PFSK-1 (cell line): ENCODE measurements at regions not wholly inside any gene's neighbourhood (a gene's known extent, or its start where the extent isn't known, plus 50 kb on each side); places are given as distances from the start of the nearest gene placed in this dataset.

Experiments
- FOXP2 ChIP-seq: optimal IDR thresholded peaks from 2 replicates; pipeline ENCODE3; 2011; ENCODE audit warnings: borderline replicate concordance, control low read depth, inconsistent platforms; ENCODE audit not compliant: insufficient read depth; ENCODE audit errors: extremely low read length, extremely low read depth
- POLR2AphosphoS5 ChIP-seq: IDR thresholded peaks from 2 replicates; pipeline ENCODE4 v1.6.1; 2012; ENCODE audit warnings: low read depth, mild to moderate bottlenecking, control low read depth, low read length, moderate library complexity
- REST ChIP-seq, 2 experiments: IDR thresholded peaks; 2 replicates each; pipeline versions ENCODE4 v1.6.1 to v1.8.0; 2011 to 2012; ENCODE audit warnings: low read depth in 2 of 2, low read length in 2 of 2, control low read depth in 1 of 2, inconsistent platforms in 1 of 2, mild to moderate bottlenecking in 1 of 2, moderate library complexity in 1 of 2; ENCODE audit not compliant: insufficient read depth in 1 of 2
- SIN3A ChIP-seq: IDR thresholded peaks from 2 replicates; pipeline ENCODE4 v1.6.1; 2012; ENCODE audit warnings: mild to moderate bottlenecking, low read length, moderate library complexity, borderline replicate concordance; ENCODE audit not compliant: insufficient read depth
- TAF1 ChIP-seq: IDR thresholded peaks from 2 replicates; pipeline ENCODE4 v1.6.1; 2012; ENCODE audit warnings: low read length, control low read depth, borderline replicate concordance; ENCODE audit not compliant: insufficient read depth

GRCh38 chr3:135755330-135756105 is 210.0 kb upstream of the PPP2R3A start:
- TF ChIP-seq SIN3A, result no peak

- TF ChIP-seq FOXP2, result no peak
These were observed 209.3 kb upstream of the PPP2R3A start for GRCh38 chr3:135756106-135756668.

- TF ChIP-seq TAF1, result no peak
- no peak for TF ChIP-seq FOXP2
- no peak for TF ChIP-seq POLR2AphosphoS5
- no peak for TF ChIP-seq REST (IDR thresholded peaks at IDR 0.05; ENCODE audit: insufficient read depth in 1 of 2, low read depth in 2 of 2, low read length in 2 of 2)
- TF ChIP-seq SIN3A, result no peak
These were observed 208.1 kb upstream of the PPP2R3A start for GRCh38 chr3:135757421-135757820.

GRCh38 chr3:135758961-135759360 is 206.6 kb upstream of the PPP2R3A start:
- TF ChIP-seq FOXP2 (no peak), REST (IDR thresholded peaks at IDR 0.05; ENCODE audit: insufficient read depth in 1 of 2, low read depth in 2 of 2, low read length in 2 of 2) (no peak), TAF1 (no peak), POLR2AphosphoS5 (no peak), SIN3A (no peak)

- TF ChIP-seq TAF1, result no peak
- no peak for TF ChIP-seq REST (IDR thresholded peaks at IDR 0.05; ENCODE audit: insufficient read depth in 1 of 2, low read depth in 2 of 2, low read length in 2 of 2)
- no peak for TF ChIP-seq POLR2AphosphoS5
- no peak for TF ChIP-seq FOXP2
- TF ChIP-seq SIN3A, result no peak
These were observed 205.9 kb upstream of the PPP2R3A start for GRCh38 chr3:135759651-135760050.

- no peak for TF ChIP-seq FOXP2
- TF ChIP-seq POLR2AphosphoS5, result no peak
- TF ChIP-seq SIN3A, result no peak
- no peak for TF ChIP-seq REST (IDR thresholded peaks at IDR 0.05; ENCODE audit: insufficient read depth in 1 of 2, low read depth in 2 of 2, low read length in 2 of 2)
- TF ChIP-seq TAF1, result no peak
These were observed 204.9 kb upstream of the PPP2R3A start for GRCh38 chr3:135760581-135760980.
